H9 (cell line): ENCODE measurements at regions not wholly inside any gene's neighbourhood (a gene's known extent, or its start where the extent isn't known, plus 50 kb on each side); places are given as distances from the start of the nearest gene placed in this dataset.

Experiments
- DNase-seq: peaks from one replicate; pipeline ENCODE4 v3.0.0-alpha.2; 2017
- H2AFZ ChIP-seq: one replicate; pipeline ENCODE4 v1.6.1; 2013; ENCODE audit warnings: mild to moderate bottlenecking, low read length, control low read depth, moderate library complexity
- H2AK5ac ChIP-seq: 2 replicates; pipeline ENCODE4 v1.6.1; 2013; ENCODE audit warnings: low read length, control low read depth, mixed read lengths; ENCODE audit not compliant: insufficient read length
- H2BK120ac ChIP-seq: one replicate; pipeline ENCODE4 v1.6.1; 2013; ENCODE audit warnings: low read depth, mild to moderate bottlenecking, low read length, control low read depth, inconsistent platforms; ENCODE audit not compliant: poor library complexity, severe bottlenecking
- H2BK12ac ChIP-seq: 2 replicates; pipeline ENCODE4 v1.6.1; 2013; ENCODE audit warnings: low read length, control low read depth, mixed read lengths, low read depth; ENCODE audit not compliant: insufficient read length
- H2BK15ac ChIP-seq: 2 replicates; pipeline ENCODE4 v1.6.1; 2013; ENCODE audit warnings: low read depth, low read length, control low read depth
- H2BK20ac ChIP-seq: one replicate; pipeline ENCODE4 v1.6.1; 2013; ENCODE audit warnings: low read depth, mild to moderate bottlenecking, low read length, control low read depth, inconsistent platforms; ENCODE audit not compliant: poor library complexity, severe bottlenecking
- H2BK5ac ChIP-seq: 2 replicates; pipeline ENCODE4 v1.6.1; 2013; ENCODE audit warnings: low read length, control low read depth, mixed read lengths; ENCODE audit not compliant: insufficient read length
- H3K14ac ChIP-seq: 2 replicates; pipeline ENCODE4 v1.6.1; 2013; ENCODE audit warnings: low read length, control low read depth; ENCODE audit not compliant: insufficient read depth
- H3K18ac ChIP-seq: 2 replicates; pipeline ENCODE4 v1.6.1; 2013; ENCODE audit warnings: low read depth, mild to moderate bottlenecking, mixed read lengths, low read length, control low read depth; ENCODE audit not compliant: insufficient read length
- H3K23ac ChIP-seq: 2 replicates; pipeline ENCODE4 v1.6.1; 2013; ENCODE audit warnings: low read length, control low read depth, mixed read lengths, low read depth; ENCODE audit not compliant: insufficient read length
- H3K23me2 ChIP-seq: 2 replicates; pipeline ENCODE4 v1.6.1; 2013; ENCODE audit warnings: low read depth, mild to moderate bottlenecking, mixed read lengths, low read length, control low read depth; ENCODE audit not compliant: insufficient read length, poor library complexity, severe bottlenecking
- H3K27ac ChIP-seq: 2 replicates; pipeline ENCODE4 v1.5.1; 2013; ENCODE audit warnings: low read length, control low read depth, mixed read lengths, low read depth; ENCODE audit not compliant: insufficient read length
- H3K27me3 ChIP-seq: 2 replicates; pipeline ENCODE4 v1.6.1; 2013; ENCODE audit warnings: low read length, control low read depth, inconsistent platforms; ENCODE audit not compliant: insufficient read depth
- H3K4ac ChIP-seq: 2 replicates; pipeline ENCODE4 v1.6.1; 2013; ENCODE audit warnings: low read depth, mild to moderate bottlenecking, control low read depth, inconsistent platforms, low read length, moderate library complexity
- H3K4me1 ChIP-seq: 2 replicates; pipeline ENCODE4 v1.6.1; 2013; ENCODE audit warnings: low read length, control low read depth, inconsistent platforms; ENCODE audit not compliant: insufficient read depth
- H3K4me2 ChIP-seq: 2 replicates; pipeline ENCODE4 v1.6.1; 2013; ENCODE audit warnings: low read length, control low read depth, mixed read lengths; ENCODE audit not compliant: insufficient read length, insufficient read depth
- H3K56ac ChIP-seq: 2 replicates; pipeline ENCODE4 v1.6.1; 2013; ENCODE audit warnings: low read depth, mild to moderate bottlenecking, mixed read lengths, low read length, control low read depth; ENCODE audit not compliant: insufficient read length
- H3K79me1 ChIP-seq: 2 replicates; pipeline ENCODE4 v1.6.1; 2013; ENCODE audit warnings: low read depth, mild to moderate bottlenecking, moderate library complexity, low read length, control low read depth, inconsistent platforms; ENCODE audit not compliant: insufficient read depth, poor library complexity, severe bottlenecking
- H3K79me2 ChIP-seq: 2 replicates; pipeline ENCODE4 v1.6.1; 2013; ENCODE audit warnings: low read length, control low read depth, inconsistent platforms; ENCODE audit not compliant: insufficient read depth
- H3K9ac ChIP-seq: 2 replicates; pipeline ENCODE4 v1.6.1; 2013; ENCODE audit warnings: low read length, control low read depth, mixed read lengths; ENCODE audit not compliant: insufficient read length; ENCODE audit errors: extremely low read depth
- H3K9me3 ChIP-seq: one replicate; pipeline ENCODE4 v1.6.1; 2013; ENCODE audit warnings: low read depth, low read length, inconsistent platforms; ENCODE audit not compliant: control insufficient read depth
- H3T11ph ChIP-seq: one replicate; pipeline ENCODE4 v1.6.1; 2013; ENCODE audit warnings: mild to moderate bottlenecking, low read length, control low read depth, inconsistent platforms
- H4K20me1 ChIP-seq: one replicate; pipeline ENCODE4 v1.6.1; 2013; ENCODE audit not compliant: control insufficient read depth, insufficient read length, insufficient read depth
- H4K5ac ChIP-seq: 2 replicates; pipeline ENCODE4 v1.6.1; 2013; ENCODE audit warnings: low read depth, mild to moderate bottlenecking, mixed read lengths, low read length, control low read depth; ENCODE audit not compliant: insufficient read length
- H4K8ac ChIP-seq: replicated peaks from 2 replicates; pipeline ENCODE4 v1.6.1; 2013; ENCODE audit warnings: low read length, control low read depth, mixed read lengths, low read depth; ENCODE audit not compliant: insufficient read length
- H4K91ac ChIP-seq: 2 replicates; pipeline ENCODE4 v1.6.1; 2013; ENCODE audit warnings: low read depth, mild to moderate bottlenecking, moderate library complexity, mixed read lengths, low read length, control low read depth; ENCODE audit not compliant: insufficient read length
- H3K27ac Mint-ChIP-seq, 3 experiments: 2 replicates in 2 of 3; 3 replicates in 1 of 3; pipeline ENCODE4 v1.8.0; 2020 to 2021; ENCODE audit warnings: mixed read lengths in 3 of 3, mild to moderate bottlenecking in 1 of 3, moderate library complexity in 1 of 3
- H3K27me3 Mint-ChIP-seq: 2 replicates; pipeline ENCODE4 v1.8.0; 2021; ENCODE audit warnings: low read depth, mild to moderate bottlenecking, moderate library complexity, mixed read lengths
- H3K36me3 Mint-ChIP-seq, 3 experiments: 2 replicates in 2 of 3; 3 replicates in 1 of 3; pipeline ENCODE4 v1.8.0; 2020 to 2021; ENCODE audit warnings: low read depth in 3 of 3, mixed read lengths in 3 of 3; ENCODE audit not compliant: insufficient read depth in 1 of 3
- H3K4me1 Mint-ChIP-seq, 2 experiments: 2 replicates each; pipeline ENCODE4 v1.8.0; 2020; ENCODE audit warnings: mixed read lengths in 2 of 2
- H3K4me3 Mint-ChIP-seq, 2 experiments: 2 replicates in 1 of 2; 3 replicates in 1 of 2; pipeline ENCODE4 v1.8.0; 2020 to 2021; ENCODE audit warnings: mild to moderate bottlenecking in 2 of 2, mixed read lengths in 2 of 2, moderate library complexity in 1 of 2
- H3K9me3 Mint-ChIP-seq, 2 experiments: 2 replicates in 1 of 2; 3 replicates in 1 of 2; pipeline ENCODE4 v1.8.0; 2020; ENCODE audit warnings: mild to moderate bottlenecking in 2 of 2, mixed read lengths in 2 of 2, moderate library complexity in 1 of 2
- CTCF ChIP-seq: fragments of 200-600 bp; sonication (generic); conservative IDR thresholded peaks from 3 replicates; pipeline ENCODE4 v1.8.0; 2021; ENCODE audit warnings: antibody characterized with exemption, mild to moderate bottlenecking
- WGBS: extraction: QIAGEN DNeasy Blood & Tissue Kit; methylation state at CpG from one replicate; pipeline ENCODE4 v1.1.7; 2013; ENCODE audit warnings: missing lambda C conversion rate, low lambda C conversion rate, mixed read lengths; ENCODE audit not compliant: insufficient read length; ENCODE audit errors: extremely low coverage; 5-methylcytosine and 5-hydroxymethylcytosine counted together

- Histone ChIP-seq H3K79me2 (no peaks in the 10 kb centered on the region), H3K18ac (no peak overlapping the region), H2BK15ac (no peak overlapping the region), H3K27me3 (no peaks in the 10 kb centered on the region; the same call in 1 of the 2 replicates), H3K4me2 (no peak overlapping the region), H3K79me1 (no peaks in the 10 kb centered on the region), H3K4ac (no peak overlapping the region), H3K14ac (no peak overlapping the region), H3K4me1 (no peaks in the 10 kb centered on the region), H2AK5ac (no peak overlapping the region), H2BK5ac (no peak overlapping the region), H3K23me2 (no peaks in the 10 kb centered on the region), H4K5ac (no peak overlapping the region), H4K91ac (no peak overlapping the region), H3K9me3 (no peaks in the 10 kb centered on the region), H2BK12ac (no peak overlapping the region), H3K9ac (no peak overlapping the region), H3T11ph (no peak overlapping the region), H2BK20ac (no peak overlapping the region), H3K23ac (no peak overlapping the region), H3K56ac (no peak overlapping the region), H2BK120ac (no peak overlapping the region), H3K27ac (no peak overlapping the region), H2AFZ (no peak overlapping the region), H4K8ac (no peak overlapping the region), H4K20me1 (no peaks in the 10 kb centered on the region)
- H3K9me3 Mint-ChIP-seq: peaks cover 0 to 2% of the 10 kb centered on the region in 2 experiments; a peak in 2 of 5 replicates
- peaks cover 36% of the 10 kb centered on the region for H3K27me3 Mint-ChIP-seq
- DNase-seq: no peak
- H3K27ac Mint-ChIP-seq: no peak overlapping the region
- H3K36me3 Mint-ChIP-seq: peaks cover 0 to 4% (median 0%) of the 10 kb centered on the region in 3 experiments; a peak in 1 of 7 replicates
- no peaks in the 10 kb centered on the region for H3K4me1 Mint-ChIP-seq
- WGBS: no CpG with 5 or more reads among the region's 9 CpGs
- no peak for TF ChIP-seq CTCF
- no peak overlapping the region for H3K4me3 Mint-ChIP-seq
These were observed 71.8 kb upstream of the PABPC3 start for GRCh38 chr13:25024175-25024574.
